Large intestine (tissue), 3 donors: ENCODE measurements at regions not wholly inside any gene's neighbourhood (a gene's known extent, or its start where the extent isn't known, plus 50 kb on each side); places are given as distances from the start of the nearest gene placed in this dataset.

Experiments
- DNase-seq, 2 donors: peaks; one replicate each; pipeline versions ENCODE4 v3.0.0 to v3.0.0-alpha.2; 2013
- H3K27ac ChIP-seq: one replicate; pipeline ENCODE4 v1.5.1; 2013; ENCODE audit warnings: low read length
- H3K27me3 ChIP-seq: 2 replicates; pipeline ENCODE4 v1.6.1; 2013; ENCODE audit warnings: low read length; ENCODE audit not compliant: control insufficient read depth, insufficient read depth
- H3K36me3 ChIP-seq: 2 replicates; pipeline ENCODE4 v1.6.1; 2013; ENCODE audit warnings: low read length; ENCODE audit not compliant: control insufficient read depth, insufficient read depth
- H3K4me1 ChIP-seq: one replicate; pipeline ENCODE4 v1.6.1; 2013; ENCODE audit warnings: low read length; ENCODE audit not compliant: control insufficient read depth, insufficient read depth
- H3K4me3 ChIP-seq: one replicate; pipeline ENCODE4 v1.5.1; 2013; ENCODE audit warnings: low read length
- H3K9me3 ChIP-seq: one replicate; pipeline ENCODE4 v1.6.1; 2013; ENCODE audit warnings: mild to moderate bottlenecking, low read depth, low read length, moderate library complexity; ENCODE audit not compliant: control insufficient read depth
- WGBS: methylation state at CpG from one replicate; pipeline ENCODE4 v1.1.5; 2013; ENCODE audit warnings: low lambda C conversion rate; ENCODE audit not compliant: insufficient coverage; 5-methylcytosine and 5-hydroxymethylcytosine counted together

DNA sequence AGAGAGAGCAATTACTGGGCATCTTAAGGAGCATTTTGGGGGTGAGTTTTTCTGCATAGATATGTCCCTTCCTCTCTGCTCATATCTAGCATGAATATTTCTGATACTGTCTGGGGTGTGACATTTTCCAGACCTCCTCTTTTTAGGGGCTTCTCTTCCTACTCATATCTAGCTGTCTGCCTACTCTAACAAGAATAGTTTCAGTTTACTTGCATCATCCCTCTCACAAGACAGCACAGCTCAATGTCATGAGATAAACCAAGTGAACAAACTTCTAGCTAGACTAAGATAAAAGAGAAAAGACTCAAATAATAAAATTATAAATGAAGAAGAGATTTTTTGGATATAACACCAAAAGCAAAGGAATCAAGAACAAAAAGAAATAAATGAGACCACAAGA is 419.5 kb upstream of the SORCS1 start:
- H3K27ac ChIP-seq, result no peak overlapping the region
- H3K9me3 ChIP-seq, result peaks cover 5% of the 10 kb centered on the region
- no peaks in the 10 kb centered on the region for H3K27me3 ChIP-seq
- DNase-seq, result no peak
- no peak overlapping the region for H3K4me3 ChIP-seq
- H3K36me3 ChIP-seq, result no peaks in the 10 kb centered on the region
- no peaks in the 10 kb centered on the region for H3K4me1 ChIP-seq

DNA sequence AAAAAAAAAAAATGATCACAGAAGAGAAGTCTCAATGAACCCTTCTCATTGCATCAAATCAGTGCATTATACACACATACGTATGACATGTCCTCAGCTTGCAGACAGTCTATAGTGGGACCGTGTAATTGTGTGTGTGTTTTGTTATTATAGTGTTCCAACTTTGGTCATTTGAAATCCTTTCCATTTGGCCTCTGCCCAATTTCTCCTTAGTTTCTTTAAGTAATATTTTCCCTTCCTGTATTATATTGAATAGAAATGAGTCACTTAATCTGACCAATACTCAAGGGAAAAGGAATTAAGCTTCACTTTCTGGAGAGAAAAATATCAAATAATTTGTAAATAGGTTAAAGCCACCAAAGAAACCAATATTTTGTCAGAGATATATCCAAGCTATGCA is 415.5 kb upstream of the SORCS1 start:
- WGBS, result 100% methylated on average over 1 of the region's 2 CpGs
- H3K4me3 ChIP-seq, result no peak overlapping the region

GRCh38 chr10:107577221-107577620 is 412.7 kb upstream of the SORCS1 start:
- 40% methylated on average over 2 of the region's 2 CpGs for WGBS
- no peaks in the 10 kb centered on the region for H3K36me3 ChIP-seq
- H3K27me3 ChIP-seq, result no peaks in the 10 kb centered on the region
- no peak overlapping the region for H3K4me3 ChIP-seq
- H3K4me1 ChIP-seq, result no peaks in the 10 kb centered on the region
- no peak overlapping the region for H3K27ac ChIP-seq
- H3K9me3 ChIP-seq, result no peaks in the 10 kb centered on the region
- DNase-seq, result no peak

More for the DNA sequence above, 415.5 kb upstream of the SORCS1 start:
- Histone ChIP-seq H3K4me1 (no peaks in the 10 kb centered on the region), H3K27me3 (no peaks in the 10 kb centered on the region), H3K27ac (no peak overlapping the region), H3K9me3 (no peaks in the 10 kb centered on the region), H3K36me3 (no peaks in the 10 kb centered on the region)
- DNase-seq, result no peak

- WGBS, result no CpG with 5 or more reads among the region's 2 CpGs
- no peak for DNase-seq
- H3K4me1 ChIP-seq, result no peaks in the 10 kb centered on the region
- no peak overlapping the region for H3K4me3 ChIP-seq
- H3K9me3 ChIP-seq, result no peaks in the 10 kb centered on the region
- H3K27ac ChIP-seq, result no peak overlapping the region
- H3K36me3 ChIP-seq, result no peaks in the 10 kb centered on the region
- no peaks in the 10 kb centered on the region for H3K27me3 ChIP-seq
Observed at GRCh38 chr10:107576746-107577145, 412.2 kb upstream of the SORCS1 start.

- Histone ChIP-seq H3K27ac (no peak overlapping the region), H3K9me3 (peaks cover 6% of the 10 kb centered on the region), H3K36me3 (no peaks in the 10 kb centered on the region), H3K4me3 (no peak overlapping the region), H3K4me1 (no peaks in the 10 kb centered on the region), H3K27me3 (no peaks in the 10 kb centered on the region)
- DNase-seq, result no peak
Observed at GRCh38 chr10:107565014-107565413, 400.5 kb upstream of the SORCS1 start.

GRCh38 chr10:107561136-107561650 is 396.7 kb upstream of the SORCS1 start:
- DNase-seq, result no peak
- no peak overlapping the region for H3K27ac ChIP-seq
- no peaks in the 10 kb centered on the region for H3K4me1 ChIP-seq
- H3K36me3 ChIP-seq, result no peaks in the 10 kb centered on the region
- no peaks in the 10 kb centered on the region for H3K27me3 ChIP-seq
- H3K9me3 ChIP-seq, result peaks cover 4% of the 10 kb centered on the region
- no peak overlapping the region for H3K4me3 ChIP-seq

- no CpG with 5 or more reads among the region's 4 CpGs for WGBS
Observed at GRCh38 chr10:107557916-107558315, 393.4 kb upstream of the SORCS1 start.

DNA sequence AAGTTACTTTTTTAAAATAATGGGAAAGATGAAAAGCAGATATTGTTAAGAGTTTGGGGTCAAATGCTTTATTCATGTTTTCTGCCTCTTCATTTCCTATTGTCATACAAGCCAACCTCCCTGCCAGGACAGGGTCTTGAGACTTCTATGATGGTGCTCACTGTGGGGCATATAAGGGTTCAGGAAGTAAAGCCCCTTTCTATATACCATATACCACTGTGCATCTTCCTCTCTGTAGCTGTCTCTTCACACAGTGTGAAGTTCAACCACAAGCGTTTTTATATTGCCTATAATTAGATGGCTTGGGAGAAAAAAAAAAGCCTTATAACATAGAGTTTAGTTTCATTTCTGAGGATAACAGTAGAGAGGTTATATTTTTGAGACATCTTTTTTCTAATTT is 389.8 kb upstream of the SORCS1 start:
- Histone ChIP-seq H3K27me3 (no peaks in the 10 kb centered on the region), H3K4me1 (no peaks in the 10 kb centered on the region), H3K36me3 (no peaks in the 10 kb centered on the region), H3K4me3 (no peak overlapping the region), H3K27ac (no peak overlapping the region), H3K9me3 (no peaks in the 10 kb centered on the region)
- WGBS, result 100% methylated on average over 1 of the region's 1 CpG
- no peak for DNase-seq

More at GRCh38 chr10:107557916-107558315, 393.4 kb upstream of the SORCS1 start:
- DNase-seq, result no peak
- no peak overlapping the region for H3K4me3 ChIP-seq
- H3K4me1 ChIP-seq, result no peaks in the 10 kb centered on the region
- H3K9me3 ChIP-seq, result no peaks in the 10 kb centered on the region
- H3K27me3 ChIP-seq, result no peaks in the 10 kb centered on the region
- H3K27ac ChIP-seq, result no peak overlapping the region
- no peaks in the 10 kb centered on the region for H3K36me3 ChIP-seq

DNA sequence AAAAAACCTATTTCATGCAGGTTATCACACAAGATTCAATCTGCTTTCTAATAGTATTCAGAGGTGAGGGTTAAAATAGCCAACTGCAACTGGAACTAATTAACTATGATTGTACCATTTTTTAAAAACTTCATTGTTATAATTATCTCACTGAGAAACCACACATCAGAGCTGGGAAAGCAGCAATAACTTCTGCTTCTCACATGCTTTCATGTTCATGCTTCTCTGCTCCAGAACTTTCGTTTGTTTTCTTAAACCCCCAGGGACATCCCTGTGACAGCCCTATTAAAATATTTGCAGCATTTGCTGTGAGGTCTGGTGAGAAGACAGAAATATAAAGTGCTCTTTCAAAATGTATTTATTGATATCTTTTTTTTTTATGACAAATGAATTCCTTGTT is 389.0 kb upstream of the SORCS1 start:
- no CpG with 5 or more reads among the region's 1 CpG for WGBS
- no peak for DNase-seq
- no peaks in the 10 kb centered on the region for H3K36me3 ChIP-seq

GRCh38 chr10:107552963-107553362 is 388.5 kb upstream of the SORCS1 start:
- Histone ChIP-seq H3K4me3 (no peak overlapping the region), H3K36me3 (no peaks in the 10 kb centered on the region), H3K27ac (no peak overlapping the region), H3K9me3 (no peaks in the 10 kb centered on the region), H3K27me3 (no peaks in the 10 kb centered on the region), H3K4me1 (no peaks in the 10 kb centered on the region)
- 63% methylated on average over 2 of the region's 2 CpGs for WGBS
- DNase-seq, result no peak

More for the DNA sequence above, 389.0 kb upstream of the SORCS1 start:
- H3K4me3 ChIP-seq, result no peak overlapping the region
- H3K4me1 ChIP-seq, result no peaks in the 10 kb centered on the region
- no peaks in the 10 kb centered on the region for H3K27me3 ChIP-seq
- no peak overlapping the region for H3K27ac ChIP-seq
- no peaks in the 10 kb centered on the region for H3K9me3 ChIP-seq

- no peak overlapping the region for H3K4me3 ChIP-seq
- WGBS, result no CpG with 5 or more reads among the region's 4 CpGs
- H3K9me3 ChIP-seq, result peaks cover 9% of the 10 kb centered on the region
- DNase-seq, result no peak
- H3K4me1 ChIP-seq, result no peaks in the 10 kb centered on the region
- H3K27ac ChIP-seq, result no peak overlapping the region
- H3K27me3 ChIP-seq, result no peaks in the 10 kb centered on the region
- H3K36me3 ChIP-seq, result no peaks in the 10 kb centered on the region
Observed at GRCh38 chr10:107548301-107548700, 383.8 kb upstream of the SORCS1 start.
